ENCODE measurements at regions not wholly inside any gene's neighbourhood (a gene's known extent, or its start where the extent isn't known, plus 50 kb on each side); places are given as distances from the start of the nearest gene placed in this dataset.

- Histone ChIP-seq H3K9me3 (no peaks in the 10 kb centered on the region), H3K27ac (peak overlapping the region; percentile 44 to 63 (median 50)), H3K27me3 (no peaks in the 10 kb centered on the region), H3K36me3 (no peaks in the 10 kb centered on the region), H3K4me1 (peaks cover 0 to 5% (median 0%) of the 10 kb centered on the region in 4 donors), H3K4me3 (no peak overlapping the region)
- no peak for DNase-seq
- in situ Hi-C loops (cut with MboI; ENCODE audit: low pct_ligation_motif_present in 1 of 4, low pct_unique_long_range_greater_than_20kb in 1 of 4, low sequenced_read_pairs in 3 of 4): no loop called here
- WGBS, 2 donors (ENCODE audit: low coverage in 1 of 2): 69 to 70% methylated on average over 9 to 17 of the region's 17 CpGs
- TF ChIP-seq POLR2AphosphoS5 (IDR thresholded peaks at IDR 0.05) (peak in 2 of 3 donors; percentile 33 to 70), CTCF (IDR thresholded peaks at IDR 0.05) (no peak), POLR2A (IDR thresholded peaks at IDR 0.05) (no peak), EP300 (IDR thresholded peaks at IDR 0.05; ENCODE audit: low read depth) (no peak)
- intact Hi-C loops (cut with DNase I; ENCODE audit: low total_unique reads): no loop called here
These were observed 53.5 kb upstream of the NXT1 start for GRCh38 chr20:23296841-23297701.

GRCh38 chr20:23295934-23296333 is 54.7 kb upstream of the NXT1 start:
- TF ChIP-seq POLR2A (IDR thresholded peaks at IDR 0.05): no peak
- no peak for TF ChIP-seq CTCF (IDR thresholded peaks at IDR 0.05)
- no peak for TF ChIP-seq POLR2AphosphoS5 (IDR thresholded peaks at IDR 0.05)
- TF ChIP-seq EP300 (IDR thresholded peaks at IDR 0.05; ENCODE audit: low read depth): no peak
- H3K27ac ChIP-seq: no peak overlapping the region
- no peak for DNase-seq
- H3K4me3 ChIP-seq: no peak overlapping the region
- H3K27me3 ChIP-seq: no peaks in the 10 kb centered on the region
- intact Hi-C loops (cut with DNase I; ENCODE audit: low total_unique reads): no loop called here
- WGBS, 2 donors (ENCODE audit: low coverage in 1 of 2): 58 to 71% methylated on average over 2 to 5 of the region's 5 CpGs
- H3K36me3 ChIP-seq: no peaks in the 10 kb centered on the region
- peaks cover 0 to 5% (median 0%) of the 10 kb centered on the region in 4 donors for H3K4me1 ChIP-seq
- H3K9me3 ChIP-seq: no peaks in the 10 kb centered on the region
- in situ Hi-C loops (cut with MboI; ENCODE audit: low pct_ligation_motif_present in 1 of 4, low pct_unique_long_range_greater_than_20kb in 1 of 4, low sequenced_read_pairs in 3 of 4): no loop called here

- no peak overlapping the region for H3K4me3 ChIP-seq
- H3K27me3 ChIP-seq: no peaks in the 10 kb centered on the region
- TF ChIP-seq POLR2A (IDR thresholded peaks at IDR 0.05): no peak
- no peak for TF ChIP-seq EP300 (IDR thresholded peaks at IDR 0.05; ENCODE audit: low read depth)
- no peak for TF ChIP-seq POLR2AphosphoS5 (IDR thresholded peaks at IDR 0.05)
- no peak for TF ChIP-seq CTCF (IDR thresholded peaks at IDR 0.05)
- no peaks in the 10 kb centered on the region for H3K36me3 ChIP-seq
- no peaks in the 10 kb centered on the region for H3K9me3 ChIP-seq
- H3K4me1 ChIP-seq: peaks cover 0 to 5% (median 0%) of the 10 kb centered on the region in 4 donors
- WGBS, 2 donors (ENCODE audit: low coverage in 1 of 2): 90 to 95% methylated on average over 2 to 10 of the region's 10 CpGs
- intact Hi-C loops (cut with DNase I; ENCODE audit: low total_unique reads) (no loop called here), in situ Hi-C loops (cut with MboI; ENCODE audit: low pct_ligation_motif_present in 1 of 4, low pct_unique_long_range_greater_than_20kb in 1 of 4, low sequenced_read_pairs in 3 of 4) (no loop called here)
- peak overlapping the region; percentile 4 to 65 (median 36) for H3K27ac ChIP-seq
- no peak for DNase-seq
These were observed 55.9 kb upstream of the NXT1 start for GRCh38 chr20:23294671-23295070.

GRCh38 chr20:23294166-23294565 is 56.4 kb upstream of the NXT1 start:
- intact Hi-C loops (cut with DNase I; ENCODE audit: low total_unique reads) (no loop called here), in situ Hi-C loops (cut with MboI; ENCODE audit: low pct_ligation_motif_present in 1 of 4, low pct_unique_long_range_greater_than_20kb in 1 of 4, low sequenced_read_pairs in 3 of 4) (no loop called here)
- H3K4me3 ChIP-seq: no peak overlapping the region
- H3K27me3 ChIP-seq: no peaks in the 10 kb centered on the region
- no peaks in the 10 kb centered on the region for H3K9me3 ChIP-seq
- peak overlapping the region; percentile 4 to 65 (median 36) for H3K27ac ChIP-seq
- TF ChIP-seq CTCF (IDR thresholded peaks at IDR 0.05) (no peak), POLR2AphosphoS5 (IDR thresholded peaks at IDR 0.05) (no peak), POLR2A (IDR thresholded peaks at IDR 0.05) (no peak), EP300 (IDR thresholded peaks at IDR 0.05; ENCODE audit: low read depth) (no peak)
- DNase-seq: no peak
- WGBS, 2 donors (ENCODE audit: low coverage in 1 of 2): 81% methylated on average over 6 of the region's 6 CpGs; no CpG with 5 or more reads in 1 of the 2 donors
- peaks cover 0 to 5% (median 0%) of the 10 kb centered on the region in 4 donors for H3K4me1 ChIP-seq
- no peaks in the 10 kb centered on the region for H3K36me3 ChIP-seq

Measured in transverse colon (tissue), 4 donors.